ENCODE measurements at regions not wholly inside any gene's neighbourhood (a gene's known extent, or its start where the extent isn't known, plus 50 kb on each side); places are given as distances from the start of the nearest gene placed in this dataset.

- no peak for DNase-seq (ENCODE audit: low read depth)
These were observed 251.4 kb upstream of the ROPN1 start for GRCh38 chr3:124243177-124243859.

DNA sequence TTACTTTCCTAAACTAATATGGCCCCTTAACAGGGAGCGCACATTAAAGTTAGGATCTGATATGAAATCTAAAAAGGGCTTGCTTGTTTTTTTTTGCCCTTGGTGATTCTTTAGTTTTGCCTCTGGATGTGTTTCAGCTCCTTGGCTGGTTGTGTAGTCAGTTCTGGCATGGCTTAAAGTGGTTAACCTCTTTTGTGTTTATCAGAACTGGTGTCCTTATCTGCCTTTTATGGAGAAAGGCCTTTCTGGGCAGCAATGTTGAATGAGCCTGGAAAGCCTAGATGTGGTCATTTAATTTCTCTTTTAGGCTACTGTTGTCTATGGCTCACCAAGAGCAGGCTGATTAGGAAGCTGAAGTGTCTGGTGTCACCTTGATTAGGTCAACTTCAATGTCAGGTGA lies 254.5 kb upstream of the ROPN1 start:
- DNase-seq (ENCODE audit: low read depth): no peak

DNA sequence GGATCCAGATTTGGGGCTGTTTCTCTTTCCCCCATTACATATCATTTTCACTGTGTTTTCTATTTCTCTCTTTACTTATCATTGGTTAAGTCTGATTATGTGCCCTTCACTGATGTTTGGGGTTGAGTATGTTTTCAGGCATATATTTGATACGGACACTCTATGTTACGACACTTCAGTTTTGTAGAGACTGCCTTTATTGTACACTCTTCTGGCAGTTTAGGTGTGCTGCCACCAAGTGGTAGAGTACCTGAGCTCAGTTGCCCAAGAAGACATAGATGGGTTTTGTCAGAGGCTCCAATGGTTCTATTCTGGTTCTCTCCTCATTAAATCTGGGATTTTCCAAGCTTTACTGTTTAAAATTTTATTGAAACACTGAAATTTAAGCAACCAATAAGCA lies 255.0 kb upstream of the ROPN1 start:
- peak; percentile 39 for DNase-seq (ENCODE audit: low read depth)

DNA sequence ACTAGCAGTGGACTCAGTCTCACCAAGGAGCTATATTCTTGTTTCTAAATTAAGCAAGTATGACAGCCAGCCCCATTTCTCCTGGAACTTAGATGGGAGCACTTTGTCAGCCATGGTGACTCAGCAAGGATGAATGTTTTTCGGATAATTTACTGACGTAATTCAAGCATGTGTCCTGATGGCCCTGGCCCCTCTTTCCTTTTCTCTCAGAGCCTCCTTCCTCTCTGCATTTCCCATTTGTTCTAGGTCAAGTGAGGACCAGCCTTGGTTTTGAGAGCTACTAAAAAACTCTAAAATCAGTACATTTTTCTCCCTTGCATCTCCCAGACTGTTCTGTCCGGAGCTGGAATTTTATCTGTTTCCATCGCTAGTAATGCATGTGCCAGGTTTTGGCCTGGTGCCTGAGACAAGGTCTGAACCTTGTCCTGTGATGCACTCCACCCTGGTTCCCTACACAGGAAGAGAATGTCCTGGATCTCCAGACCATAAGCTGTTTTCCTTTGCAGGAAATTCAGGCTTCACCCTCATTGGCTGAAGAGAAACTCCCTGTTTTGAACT lies 256.6 kb upstream of the ROPN1 start:
- peak; percentile 90 for DNase-seq (ENCODE audit: low read depth)

DNA sequence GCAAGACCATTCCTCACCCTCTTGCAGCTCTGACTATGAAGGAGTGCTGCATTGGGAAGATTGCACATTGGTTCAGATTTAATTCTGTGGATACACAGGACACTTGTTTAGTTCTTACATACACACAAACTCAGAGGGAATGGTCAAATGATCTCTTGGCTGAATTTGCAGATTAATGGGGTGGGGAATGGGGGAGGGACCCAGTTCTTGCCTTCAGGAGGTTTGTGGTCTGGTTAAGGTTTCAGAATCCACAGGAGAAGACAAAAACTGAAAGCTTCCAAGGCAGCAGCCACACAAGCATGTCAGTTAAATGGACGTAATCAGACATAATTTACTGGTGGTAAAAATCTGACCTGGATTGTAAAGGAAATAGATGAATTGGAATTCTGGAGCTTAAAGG lies 257.1 kb upstream of the ROPN1 start:
- no peak for DNase-seq (ENCODE audit: low read depth)

GRCh38 chr3:124250053-124250452 lies 258.1 kb upstream of the ROPN1 start:
- peak; percentile 74 for DNase-seq (ENCODE audit: low read depth)

DNA sequence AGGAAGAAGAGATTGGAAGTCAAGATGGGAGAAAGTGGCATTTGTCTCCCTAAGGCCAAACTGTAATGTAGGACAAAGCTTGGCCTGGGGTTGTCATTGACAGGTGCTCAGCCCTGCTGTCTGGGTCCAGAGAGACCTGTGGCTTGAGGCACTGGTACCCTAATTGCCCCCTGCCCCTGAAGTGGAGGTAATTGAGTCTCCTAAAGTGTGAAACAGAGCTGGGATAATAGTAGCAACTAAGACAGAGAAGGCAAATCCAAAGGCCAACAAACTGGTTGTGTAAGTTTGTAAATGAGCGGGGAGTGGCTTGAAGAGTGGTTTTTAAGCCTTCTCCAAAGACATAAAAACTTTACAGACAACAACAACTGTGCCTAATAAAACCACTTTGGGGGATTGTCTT lies 264.2 kb upstream of the ROPN1 start:
- DNase-seq (ENCODE audit: low read depth): no peak

DNA sequence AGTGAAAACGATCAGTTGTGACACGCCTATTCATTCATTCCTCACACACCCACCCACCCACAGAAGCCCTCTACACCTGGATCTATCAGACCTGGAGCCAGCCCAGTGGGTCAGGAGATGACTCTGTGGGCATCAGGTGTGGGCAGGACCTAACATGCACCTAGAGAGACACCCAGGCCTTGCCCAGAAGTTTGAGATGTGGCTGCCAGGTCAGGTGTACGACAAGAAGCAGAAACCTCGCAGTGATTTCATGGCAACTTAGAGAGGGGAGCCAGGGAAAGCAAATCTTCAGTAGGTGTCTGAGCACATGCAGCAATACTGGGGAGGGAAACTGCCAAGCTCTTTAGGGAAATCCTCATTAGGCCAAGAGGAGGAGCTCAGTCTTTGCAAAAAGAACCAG lies 264.7 kb upstream of the ROPN1 start:
- DNase-seq (ENCODE audit: low read depth): no peak

DNA sequence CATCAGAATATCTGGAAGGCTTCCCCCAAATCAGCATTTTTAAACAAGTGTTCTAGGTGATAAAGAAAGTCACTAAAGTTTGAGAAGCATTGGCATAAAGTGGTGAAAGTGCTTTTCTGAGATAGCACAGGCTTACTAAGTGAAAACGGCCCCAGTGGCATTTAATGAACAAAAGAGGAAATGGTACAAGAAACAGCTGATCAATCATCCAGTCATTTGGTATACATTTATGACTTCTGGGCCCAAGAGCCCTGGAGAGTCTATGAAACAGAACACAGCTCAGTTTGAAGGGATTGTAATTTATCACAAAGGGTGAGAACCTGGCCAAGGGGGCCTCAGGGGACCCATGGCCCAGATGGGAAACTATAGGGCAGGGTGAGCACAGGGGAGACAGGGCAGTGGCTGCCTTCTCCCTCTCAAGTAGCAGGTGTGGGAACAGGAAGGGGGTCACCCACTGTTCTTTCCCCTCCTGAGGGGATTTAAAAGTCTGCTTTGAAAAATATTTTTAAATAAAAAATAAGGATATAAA lies 265.5 kb upstream of the ROPN1 start:
- DNase-seq (ENCODE audit: low read depth): no peak

DNA sequence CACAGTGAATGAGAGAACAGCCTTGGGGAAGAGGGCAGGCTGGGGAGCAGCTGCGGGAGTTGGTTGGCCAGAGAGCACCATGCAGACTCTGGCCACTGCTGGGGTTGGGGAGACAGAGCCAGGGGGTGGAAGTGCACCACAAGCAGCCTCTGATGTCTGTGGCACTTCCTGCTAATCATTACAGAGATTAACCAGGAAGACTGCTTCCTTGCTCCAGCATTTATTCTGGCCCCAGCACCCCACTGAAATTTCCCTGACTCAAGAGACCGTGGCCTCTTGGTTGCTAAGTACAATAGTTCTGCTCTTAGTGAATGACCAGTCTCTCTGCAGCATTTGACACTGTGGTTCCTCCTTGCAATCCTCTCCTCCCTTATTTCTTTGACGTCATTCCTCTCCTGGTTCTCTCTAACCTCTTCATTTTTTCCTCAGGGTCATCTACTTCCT lies 266.2 kb upstream of the ROPN1 start:
- peak; percentile 79 for DNase-seq (ENCODE audit: low read depth)

DNA sequence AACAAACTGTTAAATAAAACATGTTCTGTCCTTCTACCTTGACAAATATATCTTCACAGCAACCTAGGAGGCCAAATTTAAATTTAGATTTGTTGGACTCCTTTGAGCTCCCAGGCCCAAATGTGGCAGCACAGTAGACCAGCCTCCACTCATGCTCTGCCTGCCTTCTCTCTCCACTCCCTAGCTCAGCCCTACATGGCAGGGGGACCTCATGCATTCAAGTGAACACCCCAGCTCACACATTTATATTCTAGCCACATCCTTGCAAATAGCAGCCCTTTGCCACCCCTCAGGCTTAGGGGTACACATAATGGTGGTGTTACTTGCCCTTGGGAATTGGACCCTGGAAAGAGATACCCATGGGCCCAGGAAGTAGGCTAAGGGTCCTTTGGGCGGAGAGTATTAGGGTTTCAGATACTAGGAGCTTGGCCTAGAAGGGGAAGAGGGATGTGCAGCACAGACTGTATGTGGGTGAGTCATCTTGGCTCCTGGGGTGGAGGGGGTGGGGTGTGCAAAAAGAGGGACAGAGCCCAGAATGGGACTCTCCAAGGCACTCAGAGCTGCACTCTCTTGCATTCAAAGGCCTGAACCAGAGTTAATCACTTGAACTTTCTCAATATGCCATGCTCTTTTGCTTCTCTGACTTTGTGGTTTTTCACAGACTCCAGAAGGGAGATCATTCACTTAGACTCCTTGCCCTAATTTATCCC lies 268.4 kb upstream of the ROPN1 start:
- peak; percentile 90 for DNase-seq (ENCODE audit: low read depth)

DNA sequence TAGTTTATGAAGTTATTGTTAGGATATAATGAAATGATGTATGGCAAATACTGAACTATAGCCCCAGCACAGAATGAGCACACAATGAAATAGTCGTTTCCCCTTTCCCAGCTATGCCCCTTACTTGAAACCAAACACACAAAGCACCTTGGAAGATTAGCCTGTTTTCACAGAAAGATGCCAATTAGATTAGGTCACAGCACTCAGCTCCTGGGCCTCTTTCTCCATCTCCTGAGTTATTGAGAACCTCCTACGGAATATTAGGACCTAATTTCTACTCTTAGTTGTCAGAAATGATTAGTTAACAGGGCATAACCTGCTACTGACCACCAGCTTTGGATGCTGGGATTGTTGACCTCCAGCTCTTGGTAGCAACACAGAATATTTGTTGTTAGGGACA lies 269.4 kb upstream of the ROPN1 start:
- peak; percentile 30 for DNase-seq (ENCODE audit: low read depth)

DNA sequence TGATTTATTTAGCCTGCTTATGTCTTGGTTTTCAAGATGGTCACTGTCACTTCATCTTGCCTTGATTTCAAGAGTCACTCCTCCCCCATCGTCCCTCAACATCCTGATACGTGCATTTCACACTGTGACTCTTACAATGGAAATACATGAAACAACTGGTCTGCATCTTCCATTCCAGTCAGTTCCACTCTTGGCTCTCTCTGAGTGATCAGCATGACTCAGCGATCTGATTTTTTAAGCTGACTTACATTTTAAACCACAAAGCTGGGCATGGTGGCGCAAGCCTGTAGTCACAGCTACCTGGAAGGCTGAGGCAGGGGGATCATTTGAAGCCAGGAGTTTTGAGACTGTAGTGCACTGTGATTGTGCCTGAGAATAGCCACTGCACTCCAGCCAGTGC lies 271.2 kb upstream of the ROPN1 start:
- DNase-seq (ENCODE audit: low read depth): peak; percentile 96

- DNase-seq (ENCODE audit: low read depth): no peak
These were observed 272.4 kb upstream of the ROPN1 start for GRCh38 chr3:124264346-124264745.

DNA sequence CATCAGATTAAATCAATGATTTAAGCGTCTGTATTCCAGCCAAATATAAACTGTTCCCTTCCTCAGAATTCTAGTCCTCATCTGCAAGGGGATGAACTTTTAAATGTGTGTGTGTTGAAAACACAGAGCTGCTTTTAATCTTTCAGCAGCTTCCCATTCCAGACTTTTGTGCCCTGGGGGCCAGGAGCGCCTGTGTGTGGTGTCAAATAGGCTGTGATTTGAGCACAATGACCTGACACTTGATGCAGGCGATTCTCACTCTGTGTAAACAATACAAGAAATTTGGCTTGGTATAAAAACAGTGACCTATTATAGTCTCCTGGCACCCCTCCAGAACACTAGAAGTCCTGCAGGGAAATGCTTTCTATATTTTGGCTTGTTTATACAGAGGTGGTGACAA lies 274.6 kb upstream of the ROPN1 start:
- DNase-seq (ENCODE audit: low read depth): no peak

GRCh38 chr3:124267406-124267805 lies 275.5 kb upstream of the ROPN1 start:
- no peak for DNase-seq (ENCODE audit: low read depth)

DNA sequence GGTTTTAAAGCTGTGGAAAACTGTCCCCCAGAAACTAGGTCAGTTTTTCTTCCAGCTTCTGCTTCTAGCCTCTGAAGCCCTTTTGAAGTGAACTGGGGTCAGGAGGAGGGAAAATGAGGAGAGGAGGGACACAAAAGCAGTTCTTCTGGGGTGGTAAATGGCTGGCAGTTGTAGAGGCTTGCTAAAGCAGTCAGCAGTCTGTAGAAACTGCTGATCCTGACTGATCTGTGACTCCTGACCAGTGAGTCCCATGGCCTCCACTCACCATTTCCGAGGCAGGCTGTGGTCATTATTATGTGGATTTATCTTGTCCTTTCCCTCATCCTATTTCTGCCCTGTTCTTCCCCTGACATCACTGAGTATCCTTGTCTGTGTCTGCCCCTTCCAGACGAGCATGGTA lies 276.4 kb upstream of the ROPN1 start:
- DNase-seq (ENCODE audit: low read depth): no peak

DNA sequence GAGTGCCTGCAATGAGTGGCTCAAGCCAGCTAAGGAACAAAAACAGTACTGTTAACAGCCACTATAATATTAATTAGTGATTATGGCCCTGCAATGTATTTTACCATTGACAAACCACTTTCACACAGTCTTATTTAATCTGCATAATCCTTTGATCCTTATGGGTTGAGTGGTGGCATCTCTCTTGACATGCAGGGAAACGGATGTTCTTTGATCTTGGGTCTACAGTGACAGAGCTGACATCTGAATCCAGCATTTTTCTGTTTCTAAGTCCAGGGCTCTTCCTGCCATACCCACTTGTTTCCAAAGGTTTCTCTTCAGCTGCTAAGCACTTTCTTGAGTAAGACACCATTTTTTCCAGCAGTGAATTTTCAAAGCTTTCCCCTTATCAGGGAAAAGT lies 277.7 kb upstream of the ROPN1 start:
- DNase-seq (ENCODE audit: low read depth): no peak

DNA sequence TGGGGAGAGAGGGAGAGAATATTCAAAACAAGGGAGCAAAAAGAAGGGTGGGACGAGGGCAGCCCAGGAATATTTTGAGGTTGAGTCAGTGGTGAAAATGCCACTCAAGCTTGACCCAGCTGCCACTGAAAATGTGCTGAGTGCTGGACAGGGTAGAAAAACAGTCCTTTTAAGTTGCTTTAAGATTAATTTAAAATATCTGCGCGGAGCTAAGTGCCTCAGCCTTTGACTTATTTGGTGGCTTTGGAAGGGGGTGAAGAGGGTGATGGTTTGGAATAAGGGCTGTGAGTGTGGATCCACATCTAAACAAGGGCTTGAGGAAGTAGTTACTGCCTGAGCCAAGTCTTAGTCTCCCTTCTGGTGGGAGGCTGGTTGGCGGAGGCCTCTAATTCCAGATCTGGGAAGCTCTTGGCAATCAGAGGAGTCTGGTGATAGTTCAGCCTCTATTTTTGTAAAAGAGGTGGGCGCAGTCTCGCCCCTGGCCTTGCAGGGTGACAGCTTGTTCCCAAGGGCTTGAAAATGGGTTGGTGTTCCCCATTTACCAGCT lies 280.8 kb upstream of the ROPN1 start:
- DNase-seq (ENCODE audit: low read depth): peak; percentile 73

GRCh38 chr3:124273651-124274050 lies 281.7 kb upstream of the ROPN1 start:
- no peak for DNase-seq (ENCODE audit: low read depth)

- no peak for DNase-seq (ENCODE audit: low read depth)
These were observed 282.1 kb upstream of the ROPN1 start for GRCh38 chr3:124274051-124274450.

DNA sequence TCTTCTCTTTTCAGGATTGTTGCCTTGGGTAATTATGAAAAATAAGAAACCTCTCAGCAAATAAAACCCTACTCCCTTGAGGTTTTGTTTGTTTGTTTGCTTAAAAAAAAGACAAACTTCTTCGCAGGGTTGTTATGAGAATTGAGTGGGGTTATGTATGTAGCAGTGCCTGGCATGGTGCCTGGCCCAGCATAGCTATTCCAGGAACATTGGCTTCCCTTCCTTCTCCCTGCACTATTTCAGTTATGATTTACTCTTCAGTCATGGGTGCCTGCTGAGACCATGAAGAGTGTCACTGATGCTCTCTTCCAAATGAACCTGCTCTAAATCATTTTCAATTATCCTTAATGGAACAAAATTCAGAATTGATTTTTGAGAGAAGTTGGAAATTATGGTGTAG lies 283.5 kb upstream of the ROPN1 start:
- no peak for DNase-seq (ENCODE audit: low read depth)
